Common myeloid progenitor, CD34-positive (primary cell): ENCODE measurements at regions not wholly inside any gene's neighbourhood (a gene's known extent, or its start where the extent isn't known, plus 50 kb on each side); places are given as distances from the start of the nearest gene placed in this dataset.
"Not testable (repeated sequence)": the region's sequence is repeated elsewhere in the genome, so short reads cannot be mapped to it uniquely, and the experiment has no call there.

ENCODE experiments used
- CTCF ChIA-PET: fragments of 350-600 bp; sonication (Branson Sonifier 250); formaldehyde crosslinking; loops from one replicate; lab custom pipeline; 2021; ENCODE audit warnings: antibody characterized with exemption; lab: Charles Lee
- POLR2A ChIA-PET: fragments of 350-600 bp; sonication (Branson Sonifier 250); formaldehyde crosslinking; loops from one replicate; lab custom pipeline; 2021; ENCODE audit warnings: antibody characterized with exemption; lab: Charles Lee
- DNase-seq, 3 donors: peaks; one replicate each; pipeline versions ENCODE4 v3.0.0 to v3.0.0-alpha.2; 2013
- H3K27ac ChIP-seq, 2 experiments: 1 replicate in 1 of 2; 2 replicates in 1 of 2; pipeline ENCODE4 v1.7.0; 2013; ENCODE audit warnings: inconsistent platforms in 2 of 2, low read length in 2 of 2, mild to moderate bottlenecking in 2 of 2, low read depth in 1 of 2, moderate library complexity in 1 of 2; ENCODE audit not compliant: severe bottlenecking in 2 of 2, insufficient read depth in 1 of 2, poor library complexity in 1 of 2
- H3K27me3 ChIP-seq, 5 experiments: replicated peaks in 2 of 5; 1 replicate in 3 of 5; 2 replicates in 2 of 5; pipeline versions ENCODE4 v1.6.1 to v1.7.0; 2013; ENCODE audit warnings: low read length in 4 of 5, mild to moderate bottlenecking in 2 of 5, moderate library complexity in 2 of 5, inconsistent platforms in 1 of 5; ENCODE audit not compliant: insufficient read depth in 5 of 5, control insufficient read depth in 4 of 5
- H3K36me3 ChIP-seq, 4 experiments: 1 replicate in 2 of 4; 2 replicates in 2 of 4; pipeline versions ENCODE4 v1.6.1 to v1.7.0; 2013; ENCODE audit warnings: low read length in 3 of 4, control low read depth in 1 of 4, mild to moderate bottlenecking in 1 of 4; ENCODE audit not compliant: control insufficient read depth in 4 of 4, insufficient read depth in 4 of 4
- H3K4me1 ChIP-seq, 4 experiments: 1 replicate in 3 of 4; 2 replicates in 1 of 4; pipeline versions ENCODE4 v1.6.1 to v1.7.1; 2013; ENCODE audit warnings: low read length in 3 of 4, mild to moderate bottlenecking in 3 of 4, control low read depth in 1 of 4, inconsistent platforms in 1 of 4, moderate library complexity in 1 of 4; ENCODE audit not compliant: control insufficient read depth in 4 of 4, insufficient read depth in 4 of 4; ENCODE audit errors: control extremely low read depth in 1 of 4
- H3K4me3 ChIP-seq, 7 experiments: 1 replicate in 4 of 7; 2 replicates in 3 of 7; pipeline versions ENCODE4 v1.5.1 to v1.7.0; 2013; ENCODE audit warnings: mild to moderate bottlenecking in 7 of 7, low read length in 6 of 7, moderate library complexity in 6 of 7, inconsistent platforms in 2 of 7, low read depth in 2 of 7, control low read depth in 1 of 7; ENCODE audit not compliant: insufficient read depth in 4 of 7, control insufficient read depth in 1 of 7; ENCODE audit errors: extremely low read depth in 1 of 7
- H3K9me3 ChIP-seq, 5 experiments: 1 replicate in 4 of 5; 2 replicates in 1 of 5; pipeline versions ENCODE4 v1.6.1 to v1.7.1; 2013; ENCODE audit warnings: low read length in 4 of 5, mild to moderate bottlenecking in 2 of 5, inconsistent platforms in 1 of 5, low read depth in 1 of 5, moderate library complexity in 1 of 5; ENCODE audit not compliant: control insufficient read depth in 4 of 5, insufficient read depth in 2 of 5; ENCODE audit errors: control extremely low read depth in 1 of 5
- WGBS: methylation state at CpG from one replicate; pipeline ENCODE4 v1.1.5; 2013; ENCODE audit not compliant: insufficient coverage; 5-methylcytosine and 5-hydroxymethylcytosine counted together

- POLR2A ChIA-PET, H3K27ac ChIP-seq, H3K27me3 ChIP-seq, H3K9me3 ChIP-seq, H3K4me1 ChIP-seq, DNase-seq, CTCF ChIA-PET, H3K4me3 ChIP-seq, H3K36me3 ChIP-seq: not testable (repeated sequence)
- 97% methylated on average over 18 of the region's 24 CpGs for WGBS
These were observed 60.3 kb upstream of the FBXL17 start for GRCh38 chr5:108442063-108442651.

DNA sequence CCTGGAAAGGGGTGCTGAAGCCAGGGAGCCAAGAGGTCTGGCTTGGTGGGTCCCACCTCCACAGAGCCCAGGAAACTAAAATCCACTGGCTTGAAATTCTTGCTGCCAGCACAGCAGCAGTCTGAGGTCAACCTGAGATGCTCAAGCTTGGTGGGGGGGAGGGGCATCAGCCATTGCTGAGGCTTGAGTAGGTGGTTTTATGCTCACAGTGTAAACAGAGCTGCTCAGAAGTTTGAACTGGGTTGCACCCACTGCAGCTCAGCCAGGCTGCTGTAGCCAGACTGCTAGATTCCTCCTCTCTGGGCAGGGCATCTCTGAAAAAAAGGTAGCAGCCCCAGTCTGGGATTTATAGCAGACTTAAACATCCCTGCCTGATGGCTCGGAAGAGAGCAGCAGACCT is 55.5 kb upstream of the FBXL17 start:
- Histone ChIP-seq H3K27me3 (no peaks in the 10 kb centered on the region), H3K4me1 (no peaks in the 10 kb centered on the region), H3K27ac (no peak overlapping the region), H3K9me3 (no peaks in the 10 kb centered on the region), H3K4me3 (no peak overlapping the region), H3K36me3 (no peaks in the 10 kb centered on the region)
- ChIA-PET CTCF (no interaction called here), POLR2A (no interaction called here)
- WGBS, result 86% methylated on average over 1 of the region's 1 CpG
- no peak for DNase-seq

DNA sequence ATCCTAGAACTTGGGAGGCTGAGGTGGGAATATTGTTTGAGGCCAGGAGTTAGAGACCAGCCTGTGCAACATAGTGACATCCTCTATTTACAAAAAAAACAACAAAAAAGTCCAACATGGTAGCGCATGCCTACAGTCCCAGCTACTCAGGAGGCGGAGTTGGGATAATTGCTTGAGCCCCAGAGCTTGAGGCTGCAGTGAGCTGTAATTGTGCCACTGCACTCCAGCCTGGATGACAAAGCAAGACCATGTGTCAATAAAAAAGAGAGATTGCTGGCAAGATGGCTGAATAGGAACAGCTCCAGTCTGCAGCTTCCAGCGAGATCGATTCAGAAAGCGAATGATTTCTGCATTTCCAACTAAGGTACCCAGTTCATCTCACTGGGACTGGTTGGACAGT is 54.8 kb upstream of the FBXL17 start:
- ChIA-PET POLR2A (no interaction called here), CTCF (no interaction called here)
- no peaks in the 10 kb centered on the region for H3K9me3 ChIP-seq
- no peak overlapping the region for H3K27ac ChIP-seq
- 80% methylated on average over 5 of the region's 5 CpGs for WGBS
- DNase-seq, result no peak
- H3K36me3 ChIP-seq, result no peaks in the 10 kb centered on the region
- no peaks in the 10 kb centered on the region for H3K27me3 ChIP-seq
- no peak overlapping the region for H3K4me3 ChIP-seq
- H3K4me1 ChIP-seq, result peaks cover 0 to 3% (median 0%) of the 10 kb centered on the region in 4 experiments

GRCh38 chr5:108433600-108433999 is 51.7 kb upstream of the FBXL17 start:
- DNase-seq, result no peak
- 83% methylated on average over 1 of the region's 3 CpGs for WGBS
- POLR2A ChIA-PET, result no interaction called here
- Histone ChIP-seq H3K4me3 (no peak overlapping the region), H3K36me3 (no peaks in the 10 kb centered on the region), H3K9me3 (no peaks in the 10 kb centered on the region), H3K27me3 (no peaks in the 10 kb centered on the region), H3K27ac (no peak overlapping the region), H3K4me1 (peaks cover 0 to 3% (median 0%) of the 10 kb centered on the region in 4 experiments)
- CTCF ChIA-PET, result no interaction called here

GRCh38 chr5:108432024-108432423 is 50.1 kb upstream of the FBXL17 start:
- DNase-seq, result no peak

More at GRCh38 chr5:108432024-108432423, 50.1 kb upstream of the FBXL17 start:
- CTCF ChIA-PET, result no interaction called here
- H3K4me1 ChIP-seq, result peaks cover 0 to 3% (median 0%) of the 10 kb centered on the region in 4 experiments
- no peaks in the 10 kb centered on the region for H3K27me3 ChIP-seq
- whole genome bisulfite sequencing, result no CpG with 5 or more reads among the region's 2 CpGs
- H3K36me3 ChIP-seq, result no peaks in the 10 kb centered on the region
- no peak overlapping the region for H3K27ac ChIP-seq
- H3K9me3 ChIP-seq, result no peaks in the 10 kb centered on the region
- POLR2A ChIA-PET, result no interaction called here
- no peak overlapping the region for H3K4me3 ChIP-seq
